ENCODE measurements at regions not wholly inside any gene's neighbourhood (a gene's known extent, or its start where the extent isn't known, plus 50 kb on each side); places are given as distances from the start of the nearest gene placed in this dataset.
"Not testable (repeated sequence)": the region's sequence is repeated elsewhere in the genome, so short reads cannot be mapped to it uniquely, and the experiment has no call there.

- H3K27ac Mint-ChIP-seq, result no peak overlapping the region
- Histone ChIP-seq H3K18ac (ENCODE audit: insufficient read length, low read depth, low read length) (no peak overlapping the region), H3K27ac (ENCODE audit: insufficient read length, low read depth, low read length) (no peak overlapping the region), H2AFZ (ENCODE audit: low read length) (no peak overlapping the region), H3K56ac (ENCODE audit: insufficient read length, low read depth, low read length) (no peak overlapping the region), H3K4me1 (ENCODE audit: insufficient read depth, low read length) (no peaks in the 10 kb centered on the region), H2AK5ac (ENCODE audit: insufficient read length, low read length) (no peak overlapping the region), H4K20me1 (ENCODE audit: control insufficient read depth, insufficient read depth, insufficient read length) (no peaks in the 10 kb centered on the region), H3K79me1 (ENCODE audit: insufficient read depth, low read depth, low read length, poor library complexity, severe bottlenecking) (no peaks in the 10 kb centered on the region), H2BK5ac (ENCODE audit: insufficient read length, low read length) (no peak overlapping the region), H3K4ac (ENCODE audit: low read depth, low read length) (no peak overlapping the region), H4K8ac (replicated peaks; ENCODE audit: insufficient read length, low read depth, low read length) (no peak overlapping the region), H2BK12ac (ENCODE audit: insufficient read length, low read depth, low read length) (no peak overlapping the region), H3K23me2 (ENCODE audit: insufficient read length, low read depth, low read length, poor library complexity, severe bottlenecking) (no peaks in the 10 kb centered on the region), H3K14ac (ENCODE audit: insufficient read depth, low read length) (no peak overlapping the region), H2BK20ac (ENCODE audit: low read depth, low read length, poor library complexity, severe bottlenecking) (no peak overlapping the region), H3T11ph (ENCODE audit: low read length) (no peak overlapping the region), H4K91ac (ENCODE audit: insufficient read length, low read depth, low read length) (no peak overlapping the region), H3K79me2 (ENCODE audit: insufficient read depth, low read length) (no peaks in the 10 kb centered on the region), H3K9me3 (ENCODE audit: control insufficient read depth, low read depth, low read length) (no peaks in the 10 kb centered on the region), H2BK15ac (ENCODE audit: low read depth, low read length) (no peak overlapping the region), H3K4me2 (ENCODE audit: insufficient read depth, insufficient read length, low read length) (no peak overlapping the region), H4K5ac (ENCODE audit: insufficient read length, low read depth, low read length) (no peak overlapping the region), H3K27me3 (ENCODE audit: insufficient read depth, low read length) (no peaks in the 10 kb centered on the region), H3K9ac (ENCODE audit: extremely low read depth, insufficient read length, low read length) (no peak overlapping the region), H3K23ac (ENCODE audit: insufficient read length, low read depth, low read length) (no peak overlapping the region), H2BK120ac (ENCODE audit: low read depth, low read length, poor library complexity, severe bottlenecking) (no peak overlapping the region)
- DNase-seq, result no peak
- WGBS (ENCODE audit: extremely low coverage, insufficient read length, low lambda C conversion rate), result no CpG with 5 or more reads among the region's 5 CpGs
- H3K27me3 Mint-ChIP-seq (ENCODE audit: low read depth), result no peaks in the 10 kb centered on the region
- H3K4me1 Mint-ChIP-seq, result peaks cover 3 to 9% of the 10 kb centered on the region in 2 experiments; a peak in 2 of 4 replicates
- TF ChIP-seq CTCF (conservative IDR thresholded peaks at IDR 0.05), result no peak
- no peak overlapping the region for H3K4me3 Mint-ChIP-seq
- peaks cover 0 to 17% (median 7%) of the 10 kb centered on the region in 3 experiments; a peak in 4 of 7 replicates for H3K36me3 Mint-ChIP-seq (ENCODE audit: insufficient read depth in 1 of 3, low read depth in 3 of 3)
- H3K9me3 Mint-ChIP-seq, result peaks cover 15 to 16% of the 10 kb centered on the region in 2 experiments; a peak in 4 of 5 replicates
Observed at GRCh38 chr7:16963044-16963443, 81.3 kb upstream of the AGR3 start.

- not testable (repeated sequence) for H3K14ac ChIP-seq (ENCODE audit: insufficient read depth, low read length); H2BK12ac ChIP-seq (ENCODE audit: insufficient read length, low read depth, low read length); H3K27me3 ChIP-seq (ENCODE audit: insufficient read depth, low read length); H2AK5ac ChIP-seq (ENCODE audit: insufficient read length, low read length); DNase-seq; H3K9me3 ChIP-seq (ENCODE audit: control insufficient read depth, low read depth, low read length); H4K20me1 ChIP-seq (ENCODE audit: control insufficient read depth, insufficient read depth, insufficient read length); H3K4ac ChIP-seq (ENCODE audit: low read depth, low read length); H3K27ac Mint-ChIP-seq; H3K27ac ChIP-seq (ENCODE audit: insufficient read length, low read depth, low read length); H3T11ph ChIP-seq (ENCODE audit: low read length); H3K18ac ChIP-seq (ENCODE audit: insufficient read length, low read depth, low read length); H2BK120ac ChIP-seq (ENCODE audit: low read depth, low read length, poor library complexity, severe bottlenecking); H4K5ac ChIP-seq (ENCODE audit: insufficient read length, low read depth, low read length); H4K91ac ChIP-seq (ENCODE audit: insufficient read length, low read depth, low read length); H3K4me1 ChIP-seq (ENCODE audit: insufficient read depth, low read length); H3K23me2 ChIP-seq (ENCODE audit: insufficient read length, low read depth, low read length, poor library complexity, severe bottlenecking); H3K79me1 ChIP-seq (ENCODE audit: insufficient read depth, low read depth, low read length, poor library complexity, severe bottlenecking); H3K4me2 ChIP-seq (ENCODE audit: insufficient read depth, insufficient read length, low read length); H2BK20ac ChIP-seq (ENCODE audit: low read depth, low read length, poor library complexity, severe bottlenecking); H4K8ac ChIP-seq (replicated peaks; ENCODE audit: insufficient read length, low read depth, low read length); H3K56ac ChIP-seq (ENCODE audit: insufficient read length, low read depth, low read length); H3K79me2 ChIP-seq (ENCODE audit: insufficient read depth, low read length); H3K27me3 Mint-ChIP-seq (ENCODE audit: low read depth); H2AFZ ChIP-seq (ENCODE audit: low read length); H3K23ac ChIP-seq (ENCODE audit: insufficient read length, low read depth, low read length); H2BK15ac ChIP-seq (ENCODE audit: low read depth, low read length); H2BK5ac ChIP-seq (ENCODE audit: insufficient read length, low read length); H3K9ac ChIP-seq (ENCODE audit: extremely low read depth, insufficient read length, low read length); H3K4me1 Mint-ChIP-seq; H3K4me3 Mint-ChIP-seq; H3K9me3 Mint-ChIP-seq
- WGBS (ENCODE audit: extremely low coverage, insufficient read length, low lambda C conversion rate), result no CpG with 5 or more reads among the region's 8 CpGs
- H3K36me3 Mint-ChIP-seq (ENCODE audit: insufficient read depth in 1 of 3, low read depth in 3 of 3), result peaks cover 0 to 11% (median 7%) of the 10 kb centered on the region in 3 experiments; a peak in 3 of 7 replicates
Observed at GRCh38 chr7:16965697-16966096, 83.9 kb upstream of the AGR3 start.
